GM21447 (cell line): ENCODE measurements at regions not wholly inside any gene's neighbourhood (a gene's known extent, or its start where the extent isn't known, plus 50 kb on each side); places are given as distances from the start of the nearest gene placed in this dataset.
A peak's percentile ranks its signal among the peaks of the same experiment; 100 is the strongest.

Experiments used
- ATAC-seq: cut with Tn5 transposase; IDR thresholded peaks from one replicate; pipeline ENCODE4 v1.9.1; 2021; ENCODE audit not compliant: unreplicated experiment

DNA sequence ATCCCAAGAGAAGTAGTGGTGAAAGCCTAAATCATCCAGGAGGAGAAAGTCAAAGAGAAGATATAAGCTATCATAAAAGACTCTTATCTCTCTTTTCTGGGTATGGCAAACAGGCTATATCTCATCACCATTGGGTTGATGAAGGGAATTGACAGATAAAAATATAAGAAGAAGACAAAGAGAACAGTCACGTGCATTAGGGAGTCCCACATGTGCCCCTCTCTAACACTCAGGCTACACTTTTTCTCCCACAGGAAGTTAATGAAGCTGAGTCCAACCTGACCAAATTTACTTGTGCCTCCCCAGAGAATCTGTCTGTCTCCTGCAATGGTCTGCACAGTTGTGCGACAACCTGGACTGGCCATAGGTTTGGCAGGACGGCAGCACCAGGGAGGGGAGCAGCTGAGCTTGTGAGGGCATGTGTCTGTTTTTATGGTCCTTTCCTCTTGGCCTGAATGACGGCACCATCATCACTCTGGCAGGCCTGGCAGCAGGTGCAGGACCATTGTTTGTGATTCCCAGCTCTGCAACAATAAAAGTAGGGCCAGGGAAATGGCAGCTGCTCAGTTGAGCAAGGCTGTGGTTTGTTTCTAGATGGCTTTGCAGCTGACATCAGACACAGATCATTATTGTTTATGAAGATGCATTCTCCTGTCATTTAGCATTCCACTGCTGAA, 144.5 kb upstream of the MCHR2 start:
- ATAC-seq = no peak

DNA sequence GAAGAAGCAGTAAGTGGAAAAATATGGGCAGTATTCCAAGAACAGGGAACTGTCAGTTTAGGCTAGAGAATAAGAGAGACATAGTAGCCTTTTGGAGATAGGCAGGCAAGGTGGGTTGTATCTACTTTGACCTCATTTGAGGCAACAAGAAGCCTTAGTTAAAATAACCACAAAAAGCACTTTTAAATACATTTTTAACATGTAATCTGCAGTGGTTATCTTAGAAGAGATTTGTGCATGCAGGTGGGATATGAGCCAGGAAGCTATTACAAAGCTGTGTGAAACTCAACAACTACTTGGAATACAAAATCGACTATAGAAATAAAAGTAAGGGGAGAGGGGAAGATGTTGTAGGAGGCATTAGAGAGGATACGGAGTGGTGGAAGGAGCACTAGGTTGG, 143.7 kb upstream of the MCHR2 start:
- no peak for ATAC-seq

DNA sequence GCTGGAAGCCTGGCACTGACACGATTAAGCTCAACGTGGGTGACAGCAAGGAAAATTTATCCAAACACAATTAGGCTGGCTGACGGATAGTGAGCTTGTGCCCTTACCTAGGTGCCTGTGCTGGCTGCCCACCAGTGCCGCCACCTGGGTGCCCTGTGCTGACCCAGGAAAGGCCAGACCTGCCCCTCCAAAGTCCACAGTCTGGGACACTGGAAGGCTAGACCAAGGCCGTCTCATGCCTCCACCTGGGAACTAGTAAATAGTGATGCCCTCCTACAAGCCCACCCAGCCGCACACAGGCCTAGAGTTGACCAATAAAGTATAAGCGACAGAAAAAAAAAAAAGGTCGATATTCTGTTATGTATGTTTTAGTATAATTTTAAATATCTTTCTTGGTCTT, 142.6 kb upstream of the MCHR2 start:
- ATAC-seq = no peak

DNA sequence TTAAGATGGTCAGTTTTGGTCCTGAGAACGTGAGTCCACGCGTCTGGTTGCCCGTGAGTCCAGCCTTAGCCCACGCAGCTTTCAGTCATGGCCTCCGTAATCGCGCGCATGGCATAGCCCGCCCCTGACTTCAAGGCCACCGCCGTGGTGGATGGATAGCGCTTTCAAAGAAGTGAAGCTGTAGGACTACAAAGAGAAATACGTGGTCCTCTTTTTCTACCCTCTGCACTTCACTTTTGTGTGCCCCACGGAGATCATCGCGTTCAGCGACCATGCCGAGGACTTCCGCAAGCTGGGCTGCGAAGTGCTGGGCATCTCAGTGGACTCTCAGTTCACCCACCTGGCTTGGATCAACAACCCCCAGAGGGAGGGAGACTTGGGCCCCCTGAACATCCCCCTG, 142.0 kb upstream of the MCHR2 start:
- ATAC-seq = no peak

DNA sequence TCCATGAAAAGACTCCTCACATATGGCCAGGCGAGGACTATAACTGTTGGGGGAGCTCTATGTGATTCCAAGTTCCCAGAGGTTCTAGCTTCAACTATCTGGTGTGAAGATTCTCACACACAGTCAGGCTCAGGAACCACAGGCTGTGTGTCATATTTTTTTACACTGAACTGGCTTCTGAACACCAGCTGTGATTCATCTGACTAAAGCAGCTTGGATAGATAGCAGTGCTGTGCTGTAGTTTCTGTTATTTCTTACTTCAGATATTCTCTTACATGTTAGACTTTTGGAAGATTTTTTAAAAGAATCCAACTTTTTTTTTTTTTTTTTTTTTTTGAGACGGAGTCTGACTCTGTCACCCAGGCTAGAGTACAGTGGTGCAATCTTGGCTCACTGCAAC, 140.7 kb upstream of the MCHR2 start:
- ATAC-seq = no peak

DNA sequence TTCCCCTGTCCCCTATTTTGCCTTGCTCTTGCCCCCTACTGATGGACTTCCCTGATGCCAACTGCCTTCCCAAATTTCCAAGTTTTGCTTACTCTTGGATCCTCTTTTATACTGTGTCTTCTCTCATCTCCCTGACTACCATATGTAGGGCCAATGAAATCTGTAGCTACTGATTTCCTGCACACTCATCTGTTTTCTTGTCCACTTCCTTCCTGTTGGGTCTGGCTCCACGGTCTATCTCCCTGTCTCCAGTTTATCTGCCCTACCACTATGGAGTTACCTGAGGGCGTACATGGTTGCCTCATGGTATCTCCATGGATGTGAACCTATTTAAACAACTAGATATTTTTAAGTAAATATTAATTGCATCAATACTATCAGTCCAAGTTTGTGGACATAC, 140.3 kb upstream of the MCHR2 start:
- no peak for ATAC-seq

DNA sequence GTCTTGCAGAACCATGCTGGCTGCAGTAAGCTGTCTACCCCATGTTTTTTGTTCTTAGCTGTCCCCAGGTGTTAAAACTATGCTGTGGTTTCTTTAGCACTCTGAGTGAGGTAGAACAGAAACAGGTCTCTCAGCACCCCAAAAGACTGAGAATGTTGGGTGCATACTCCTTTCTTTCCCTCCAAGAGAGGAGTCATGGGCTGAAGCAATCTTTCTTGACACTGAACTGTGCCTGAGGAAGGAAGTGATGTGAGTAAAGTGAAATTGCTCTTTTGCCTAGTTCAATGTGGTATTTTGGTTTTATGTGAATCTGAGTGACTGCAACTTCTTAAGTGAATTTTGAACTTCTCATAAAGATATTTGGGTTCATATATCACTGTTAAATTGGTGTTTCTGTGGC, 138.0 kb upstream of the MCHR2 start:
- ATAC-seq = no peak

DNA sequence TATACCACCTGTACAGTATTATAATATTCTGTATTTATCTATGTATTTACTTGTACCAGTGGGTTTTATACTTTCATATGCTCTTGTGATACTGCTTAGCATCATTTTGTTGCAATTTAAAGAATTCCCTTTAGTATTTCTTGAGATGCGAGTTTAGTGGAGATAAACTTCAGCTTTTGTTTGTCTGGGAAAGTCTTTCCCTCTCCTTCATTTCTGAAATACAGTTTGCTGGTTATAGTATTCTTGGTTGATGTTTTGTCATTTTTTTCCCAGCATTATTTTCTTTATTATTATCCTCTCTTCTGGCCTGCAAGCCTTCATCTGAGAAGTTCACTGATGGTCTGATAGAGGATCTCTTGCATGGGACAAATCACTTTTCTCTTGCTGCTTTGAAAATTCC, 136.6 kb upstream of the MCHR2 start:
- no peak for ATAC-seq

DNA sequence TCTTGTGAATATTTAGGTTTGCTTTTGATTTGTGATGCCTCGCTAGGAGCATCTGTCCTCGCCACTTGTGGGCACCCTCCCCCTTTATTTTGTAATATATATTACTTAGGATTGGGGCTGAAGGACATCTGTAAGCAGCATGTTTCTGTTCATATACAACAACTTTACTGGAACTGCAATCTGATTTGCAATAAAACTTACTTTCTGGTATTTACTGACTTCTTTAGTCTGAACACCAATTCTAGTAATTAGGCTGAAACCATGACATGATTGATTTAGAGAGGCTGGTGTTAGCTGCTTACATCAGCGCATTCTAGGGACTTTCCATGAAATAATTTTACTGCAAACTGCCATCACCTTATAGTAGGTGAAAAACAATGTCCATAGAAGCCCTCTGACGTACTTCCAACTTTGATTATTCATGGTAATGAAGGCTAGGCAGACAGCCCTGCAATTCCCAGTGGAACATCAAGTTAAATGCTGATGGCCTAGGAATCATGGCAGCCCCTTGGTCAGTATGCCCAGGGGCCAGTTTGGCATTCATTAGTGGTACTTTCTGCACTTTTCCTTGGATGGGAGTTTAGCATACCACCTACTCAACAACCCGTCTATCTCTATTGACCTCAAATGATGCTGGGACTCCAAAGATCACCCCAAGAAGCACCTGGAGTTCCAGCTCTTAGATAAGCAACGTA, 132.9 kb upstream of the MCHR2 start:
- ATAC-seq = no peak

DNA sequence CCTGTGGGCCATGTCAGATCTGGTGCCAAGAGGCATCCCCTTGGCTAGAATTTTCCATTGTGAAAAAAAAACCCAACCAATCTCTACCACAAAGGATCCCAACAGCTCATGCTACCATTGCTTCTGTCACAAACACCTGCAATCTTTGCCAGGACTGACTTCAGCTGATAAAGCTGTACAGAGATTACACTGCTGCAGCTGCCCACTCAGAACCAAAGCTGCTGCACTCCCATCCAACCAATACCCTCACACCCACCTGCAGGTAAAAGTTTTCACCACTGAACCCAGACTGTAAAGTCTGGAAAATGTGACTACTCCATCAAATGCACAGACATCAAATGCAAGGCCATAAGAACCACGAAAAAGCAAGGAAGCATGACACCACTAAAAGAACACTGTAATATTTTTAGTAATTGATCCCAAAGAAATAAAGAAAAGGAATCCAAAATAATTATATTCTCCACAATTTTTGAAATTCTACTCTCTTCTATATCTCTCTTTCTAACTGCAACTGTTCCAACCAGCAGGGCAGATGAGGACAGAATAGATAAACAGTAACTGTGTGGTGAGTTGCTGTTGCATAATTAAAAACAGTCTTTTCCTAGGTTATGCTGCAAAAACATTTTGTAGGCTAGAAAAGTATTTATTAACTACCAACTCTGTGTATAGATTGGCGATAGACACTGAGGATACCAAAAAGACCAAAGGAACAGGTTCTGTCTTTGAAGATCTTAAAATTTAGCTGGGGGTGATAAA, 128.0 kb upstream of the MCHR2 start:
- no peak for ATAC-seq

DNA sequence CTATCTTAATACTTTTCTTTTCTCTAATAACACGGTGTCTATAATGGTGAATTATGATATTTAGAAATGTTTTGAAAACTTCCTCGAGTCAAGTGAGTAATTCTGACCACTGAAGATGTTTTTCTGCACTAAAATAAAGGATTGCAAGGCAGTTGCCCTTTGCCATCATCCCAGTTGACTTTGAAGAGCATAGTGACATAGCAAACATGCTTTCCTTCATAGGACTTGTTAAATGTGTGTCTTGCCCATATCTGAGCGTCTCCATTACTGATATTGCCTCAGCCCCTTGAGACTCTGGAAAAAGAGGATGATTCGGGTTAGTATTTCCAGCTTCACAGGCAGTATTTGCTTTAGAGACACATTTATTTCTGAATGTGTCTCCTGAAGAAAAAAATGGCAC, 125.2 kb upstream of the MCHR2 start:
- no peak for ATAC-seq

DNA sequence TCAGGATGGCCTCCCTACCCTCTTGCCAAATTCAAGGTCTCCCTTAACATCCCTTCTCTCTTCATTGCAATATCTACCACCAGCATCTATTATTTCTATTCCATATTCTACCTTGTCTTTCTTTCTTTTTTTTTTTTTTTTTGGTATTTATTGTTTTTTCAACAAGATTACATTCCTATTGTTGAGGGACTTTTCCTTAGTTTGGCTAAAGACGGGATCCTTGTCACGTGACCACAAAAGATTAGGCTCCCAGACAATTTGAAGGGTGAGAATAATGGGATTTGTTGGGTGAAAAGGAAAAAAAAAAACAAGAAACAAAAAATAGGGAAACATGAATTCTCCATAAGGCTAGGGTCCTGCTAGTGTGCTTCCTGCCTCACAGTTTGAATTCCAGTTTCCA, 124.3 kb upstream of the MCHR2 start:
- no peak for ATAC-seq

DNA sequence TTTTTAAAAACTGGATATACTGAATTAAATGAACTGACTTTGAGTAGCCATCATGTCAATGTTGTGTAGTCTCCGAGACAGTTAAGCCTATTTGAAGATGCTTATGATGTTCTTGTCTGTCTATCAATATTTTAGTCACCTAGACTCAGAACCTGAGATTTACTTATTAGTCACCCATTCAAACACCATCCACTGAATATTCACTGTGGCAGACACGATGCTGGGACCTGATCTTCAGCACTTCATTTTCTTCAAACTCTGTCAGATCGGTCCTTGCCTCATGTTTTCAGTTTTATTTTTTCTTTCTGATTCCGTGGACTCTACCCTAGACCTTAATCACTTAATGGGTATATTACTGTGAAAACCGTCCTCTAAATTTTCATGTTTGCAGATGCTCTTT, 123.7 kb upstream of the MCHR2 start:
- ATAC-seq = no peak

DNA sequence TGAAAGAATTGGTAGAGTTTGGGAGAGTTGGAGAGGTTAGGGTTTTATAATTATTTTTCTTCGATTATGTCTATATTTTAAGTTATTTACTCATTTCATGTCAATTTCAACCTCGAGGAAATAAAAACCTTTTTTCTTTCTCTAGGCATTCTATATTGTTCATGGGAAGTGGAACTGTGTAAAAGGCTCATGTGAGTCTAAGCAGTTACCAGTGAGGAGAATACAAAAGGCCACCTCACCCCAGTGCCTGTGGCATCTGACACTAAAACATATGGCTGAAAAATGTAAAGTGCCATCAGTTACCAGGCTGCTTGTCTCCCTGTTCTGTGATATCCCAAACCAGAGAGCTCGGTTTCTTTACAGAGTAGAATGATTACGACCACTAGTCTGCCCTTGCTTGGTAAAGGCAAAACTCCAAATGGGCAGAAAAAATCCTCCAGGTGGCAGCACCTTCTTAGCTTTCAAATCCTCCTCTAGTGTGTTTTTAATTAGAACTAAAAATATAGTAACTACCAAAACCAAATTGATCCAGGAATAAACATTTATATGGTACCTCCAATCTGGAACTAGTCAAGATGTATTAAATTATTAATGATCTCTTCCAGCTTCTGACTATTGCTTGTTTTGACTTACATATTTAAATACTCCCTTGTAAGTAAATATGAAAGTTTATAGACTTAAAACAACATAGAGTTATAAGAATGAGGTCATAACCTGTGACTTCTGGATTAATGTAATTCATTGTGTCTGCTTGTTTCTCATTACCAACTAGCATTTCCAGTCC, 122.6 kb upstream of the MCHR2 start:
- ATAC-seq = peak; percentile 78

DNA sequence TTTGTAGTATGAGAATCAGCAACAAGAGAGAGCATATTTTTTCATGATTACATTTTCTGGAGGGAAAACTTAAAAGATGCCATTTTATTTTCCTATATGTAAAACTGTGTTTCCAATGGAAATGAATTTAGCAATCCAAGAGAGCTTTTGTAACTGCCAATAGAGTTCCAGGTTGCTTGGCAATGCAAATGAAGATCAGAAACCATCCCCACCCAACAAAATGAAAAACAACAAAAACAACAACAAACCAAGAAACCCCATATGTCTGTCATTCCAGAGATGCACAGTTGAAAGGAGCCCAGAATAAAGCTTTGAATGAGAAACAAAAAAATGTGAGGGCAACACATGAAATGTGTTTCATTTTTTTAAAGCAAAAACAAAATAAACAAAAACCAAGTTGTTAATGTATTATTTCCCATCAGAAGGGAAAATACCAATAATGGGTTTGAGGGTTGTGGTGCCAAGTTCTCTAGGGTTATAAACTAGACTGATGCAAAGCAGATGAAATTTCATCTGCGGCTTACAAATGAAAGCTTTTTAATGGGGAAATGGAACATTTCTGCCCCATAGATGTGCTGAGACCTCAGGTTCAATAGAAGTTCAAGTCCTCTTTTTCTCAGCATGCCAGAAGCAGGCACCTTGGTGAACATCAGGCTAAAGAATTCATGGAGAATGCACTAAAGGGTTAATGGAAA, 121.5 kb upstream of the MCHR2 start:
- no peak for ATAC-seq

DNA sequence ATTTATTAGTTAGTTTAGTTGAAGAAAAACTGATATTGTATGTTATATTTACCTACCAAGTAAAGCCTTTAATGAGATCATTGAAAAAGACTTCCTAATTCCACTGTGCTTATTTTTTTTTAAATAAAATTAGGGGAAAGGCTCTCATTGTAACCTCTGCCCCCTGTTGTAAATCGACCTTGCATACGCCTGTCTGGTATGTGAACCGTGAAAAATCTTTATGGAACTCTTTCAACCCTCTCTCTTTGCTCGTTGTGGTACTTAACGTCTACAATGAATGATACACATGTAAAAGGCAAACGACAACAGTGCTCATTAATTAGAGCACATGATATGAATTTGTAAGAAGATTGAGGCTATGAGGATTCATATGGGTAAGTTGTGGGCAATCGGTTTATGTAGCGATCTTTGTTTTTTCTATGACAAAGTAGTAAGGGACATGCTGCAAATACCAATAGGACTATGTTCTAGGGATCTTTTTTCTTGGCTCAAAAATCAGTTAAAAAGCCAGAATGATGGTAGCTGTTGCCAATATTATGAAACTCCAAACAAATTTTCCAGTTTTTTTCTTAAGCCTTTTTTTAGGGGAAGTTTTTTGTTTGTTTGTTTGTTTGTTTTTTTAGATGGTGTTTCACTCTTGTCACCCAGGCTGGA, 119.0 kb upstream of the MCHR2 start:
- ATAC-seq = no peak

DNA sequence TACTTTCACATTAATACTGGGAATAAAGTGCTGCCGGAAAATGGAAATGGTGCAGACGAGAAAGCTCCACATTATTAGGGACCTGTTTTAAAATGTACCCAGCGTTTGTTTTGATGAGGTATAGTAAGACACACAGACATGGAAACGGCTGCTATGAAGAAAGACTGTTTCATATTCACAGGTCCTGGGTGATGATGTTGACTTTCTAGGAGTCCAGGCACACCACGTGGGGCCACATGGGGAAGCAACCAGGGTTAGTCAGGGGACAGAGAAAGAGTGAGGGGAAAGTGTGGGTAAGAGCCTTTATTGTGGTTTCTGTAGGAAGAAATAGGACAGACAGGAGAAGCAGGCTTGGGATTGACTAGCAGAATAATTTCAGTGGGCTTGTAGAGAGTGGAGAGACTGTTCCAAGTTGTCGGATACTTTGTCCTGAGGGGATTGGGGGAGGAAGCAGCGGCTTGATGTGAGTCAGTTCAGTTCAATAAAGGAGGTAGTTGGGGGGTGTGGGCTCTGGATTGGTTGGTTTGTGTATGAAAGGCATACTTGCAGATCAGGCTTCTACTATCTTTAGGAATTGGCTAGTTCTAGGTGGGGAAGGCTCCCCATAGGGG, 112.0 kb upstream of the MCHR2 start:
- no peak for ATAC-seq

DNA sequence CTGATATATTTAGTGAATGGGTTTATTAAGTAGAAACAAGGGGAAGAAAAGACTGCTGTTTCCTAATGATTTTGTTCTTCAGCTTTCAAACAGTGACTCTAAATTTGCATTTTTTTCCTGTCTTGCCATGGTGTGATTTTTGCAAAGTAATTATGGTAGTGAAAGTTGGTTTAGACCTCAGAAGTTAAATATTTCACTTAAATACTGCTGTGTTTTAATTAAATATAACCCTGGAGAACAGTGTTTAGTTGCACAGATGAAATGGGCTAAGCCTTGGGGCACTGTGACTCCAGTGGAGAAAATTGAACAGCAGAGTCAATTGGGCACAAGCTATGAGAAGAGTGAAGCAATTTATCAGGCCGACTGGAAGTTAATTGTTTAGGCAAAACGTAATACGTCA, 111.1 kb upstream of the MCHR2 start:
- ATAC-seq = peak; percentile 75

DNA sequence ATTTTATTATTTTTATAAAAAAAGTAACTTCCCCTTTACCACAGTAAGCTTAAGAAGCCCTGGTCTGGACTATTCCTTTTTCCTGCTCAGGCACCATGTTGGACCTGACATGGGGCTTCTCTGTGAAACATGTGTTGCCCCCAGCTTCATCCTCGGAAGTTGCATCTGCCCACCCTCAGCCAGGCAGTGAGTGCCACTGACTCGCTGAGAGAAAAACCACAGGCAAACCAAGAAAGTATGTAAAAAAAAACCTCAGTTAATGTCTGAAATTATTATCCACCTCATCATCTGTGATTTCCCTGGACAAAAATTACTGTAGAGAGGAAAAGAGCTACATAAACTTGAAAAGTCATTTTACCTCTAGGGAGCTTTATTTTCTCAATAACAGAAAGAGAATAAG, 109.9 kb upstream of the MCHR2 start:
- no peak for ATAC-seq

DNA sequence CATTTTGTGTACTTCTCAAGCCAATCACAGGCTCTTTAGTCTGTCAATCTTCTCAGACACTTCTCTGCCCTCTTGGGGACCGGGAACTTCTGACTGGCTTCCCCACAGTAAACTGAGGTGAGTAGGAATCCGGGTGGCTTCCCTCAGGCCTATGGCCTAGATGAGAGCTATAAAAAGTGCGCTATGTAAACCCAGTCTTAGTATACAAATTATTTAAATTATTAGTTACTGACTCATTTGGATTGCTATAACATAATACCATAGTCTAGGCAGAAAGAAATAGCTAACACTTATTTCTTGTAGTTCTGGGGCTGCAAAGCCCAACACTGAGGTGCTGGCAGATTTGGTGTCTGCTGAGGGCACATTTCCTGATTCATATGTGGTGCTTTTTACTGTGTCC, 109.2 kb upstream of the MCHR2 start:
- no peak for ATAC-seq
